ENCODE measurements at regions not wholly inside any gene's neighbourhood (a gene's known extent, or its start where the extent isn't known, plus 50 kb on each side); places are given as distances from the start of the nearest gene placed in this dataset.

GRCh38 chr5:58012102-58012501 is 447.8 kb downstream of the PLK2 start:
- TF ChIP-seq, protein P1, sequence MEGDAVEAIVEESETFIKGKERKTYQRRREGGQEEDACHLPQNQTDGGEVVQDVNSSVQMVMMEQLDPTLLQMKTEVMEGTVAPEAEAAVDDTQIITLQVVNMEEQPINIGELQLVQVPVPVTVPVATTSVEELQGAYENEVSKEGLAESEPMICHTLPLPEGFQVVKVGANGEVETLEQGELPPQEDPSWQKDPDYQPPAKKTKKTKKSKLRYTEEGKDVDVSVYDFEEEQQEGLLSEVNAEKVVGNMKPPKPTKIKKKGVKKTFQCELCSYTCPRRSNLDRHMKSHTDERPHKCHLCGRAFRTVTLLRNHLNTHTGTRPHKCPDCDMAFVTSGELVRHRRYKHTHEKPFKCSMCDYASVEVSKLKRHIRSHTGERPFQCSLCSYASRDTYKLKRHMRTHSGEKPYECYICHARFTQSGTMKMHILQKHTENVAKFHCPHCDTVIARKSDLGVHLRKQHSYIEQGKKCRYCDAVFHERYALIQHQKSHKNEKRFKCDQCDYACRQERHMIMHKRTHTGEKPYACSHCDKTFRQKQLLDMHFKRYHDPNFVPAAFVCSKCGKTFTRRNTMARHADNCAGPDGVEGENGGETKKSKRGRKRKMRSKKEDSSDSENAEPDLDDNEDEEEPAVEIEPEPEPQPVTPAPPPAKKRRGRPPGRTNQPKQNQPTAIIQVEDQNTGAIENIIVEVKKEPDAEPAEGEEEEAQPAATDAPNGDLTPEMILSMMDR (IDR thresholded peaks at IDR 0.05; ENCODE audit: insufficient read depth, low read depth, low read length) = no peak
- TF ChIP-seq EZH2 (IDR thresholded peaks at IDR 0.05; ENCODE audit: insufficient read depth, low read length) = no peak
- no peaks in the 10 kb centered on the region for H3K9me3 Mint-ChIP-seq (ENCODE audit: unreplicated experiment)

GRCh38 chr5:58011301-58011700 is 448.6 kb downstream of the PLK2 start:
- no peak for TF ChIP-seq EZH2 (IDR thresholded peaks at IDR 0.05; ENCODE audit: insufficient read depth, low read length)
- Mint-ChIP-seq H3K4me3 (ENCODE audit: unreplicated experiment) (no peak overlapping the region), H3K9me3 (ENCODE audit: unreplicated experiment) (no peaks in the 10 kb centered on the region), H3K27me3 (ENCODE audit: low read depth, unreplicated experiment) (no peaks in the 10 kb centered on the region), H3K27ac (ENCODE audit: unreplicated experiment) (no peak overlapping the region), H3K4me1 (ENCODE audit: low read depth, unreplicated experiment) (no peaks in the 10 kb centered on the region), H3K36me3 (ENCODE audit: low read depth, unreplicated experiment) (no peaks in the 10 kb centered on the region)
- no peaks in the 10 kb centered on the region for H4K20me1 ChIP-seq (ENCODE audit: insufficient read depth, low read length)
- no peaks in the 10 kb centered on the region for H3K9me3 ChIP-seq (ENCODE audit: insufficient read depth, low read depth, low read length)
- no peaks in the 10 kb centered on the region for H3K27me3 ChIP-seq (ENCODE audit: insufficient read depth, low read length)
- no peak overlapping the region for H2AFZ ChIP-seq (ENCODE audit: low read depth, low read length)
- no peaks in the 10 kb centered on the region for H3K36me3 ChIP-seq (ENCODE audit: insufficient read depth, low read length)
- FAIRE-seq (no peak), DNase-seq (ENCODE audit: low read depth) (no peak)
- H3K4me3 ChIP-seq (ENCODE audit: insufficient read depth, low read depth, low read length) = no peak overlapping the region
- H3K9ac ChIP-seq (ENCODE audit: low read length) = no peak overlapping the region
- no peak overlapping the region for H3K27ac ChIP-seq (ENCODE audit: low read depth, low read length)
- no peak overlapping the region for H3K4me2 ChIP-seq (ENCODE audit: low read length)
- no peaks in the 10 kb centered on the region for H3K4me1 ChIP-seq (ENCODE audit: insufficient read depth, low read length)
- H3K79me2 ChIP-seq (ENCODE audit: insufficient read depth, low read length) = no peaks in the 10 kb centered on the region

More at GRCh38 chr5:58012102-58012501, 447.8 kb downstream of the PLK2 start:
- Histone ChIP-seq H3K4me2 (ENCODE audit: low read length) (no peak overlapping the region), H3K27me3 (ENCODE audit: insufficient read depth, low read length) (no peaks in the 10 kb centered on the region), H3K9me3 (ENCODE audit: insufficient read depth, low read depth, low read length) (no peaks in the 10 kb centered on the region), H3K9ac (ENCODE audit: low read length) (no peak overlapping the region), H3K27ac (ENCODE audit: low read depth, low read length) (no peak overlapping the region), H3K36me3 (ENCODE audit: insufficient read depth, low read length) (no peaks in the 10 kb centered on the region), H4K20me1 (ENCODE audit: insufficient read depth, low read length) (no peaks in the 10 kb centered on the region), H3K79me2 (ENCODE audit: insufficient read depth, low read length) (no peaks in the 10 kb centered on the region), H2AFZ (ENCODE audit: low read depth, low read length) (no peak overlapping the region), H3K4me3 (ENCODE audit: insufficient read depth, low read depth, low read length) (no peak overlapping the region), H3K4me1 (ENCODE audit: insufficient read depth, low read length) (no peaks in the 10 kb centered on the region)
- H3K4me1 Mint-ChIP-seq (ENCODE audit: low read depth, unreplicated experiment) = no peaks in the 10 kb centered on the region
- H3K36me3 Mint-ChIP-seq (ENCODE audit: low read depth, unreplicated experiment) = no peaks in the 10 kb centered on the region
- no peak overlapping the region for H3K27ac Mint-ChIP-seq (ENCODE audit: unreplicated experiment)
- FAIRE-seq = no peak
- peak; percentile 29 for DNase-seq (ENCODE audit: low read depth)
- H3K27me3 Mint-ChIP-seq (ENCODE audit: low read depth, unreplicated experiment) = no peaks in the 10 kb centered on the region
- no peak overlapping the region for H3K4me3 Mint-ChIP-seq (ENCODE audit: unreplicated experiment)

DNA sequence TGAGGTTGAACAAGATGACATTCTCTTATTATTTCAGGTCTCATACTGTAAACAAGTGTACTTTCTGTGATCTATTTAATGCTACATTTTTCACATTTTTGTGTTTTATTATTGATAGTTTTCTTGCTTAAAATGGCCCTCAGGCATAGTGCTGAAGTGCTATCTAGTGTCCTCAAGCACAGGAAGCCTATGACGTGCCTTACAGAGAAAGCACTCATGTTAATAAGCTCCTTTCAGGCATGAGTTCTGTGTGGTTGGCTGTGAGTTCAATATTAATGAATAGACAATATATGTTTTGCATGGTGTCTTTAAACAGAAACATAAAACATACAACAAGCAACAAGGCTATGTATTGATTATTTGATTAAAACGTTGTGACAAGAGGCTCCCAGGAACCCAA is 450.1 kb downstream of the PLK2 start:
- no peaks in the 10 kb centered on the region for H3K79me2 ChIP-seq (ENCODE audit: insufficient read depth, low read length)
- no peak overlapping the region for H2AFZ ChIP-seq (ENCODE audit: low read depth, low read length)
- H3K4me2 ChIP-seq (ENCODE audit: low read length) = no peak overlapping the region
- TF ChIP-seq EZH2 (IDR thresholded peaks at IDR 0.05; ENCODE audit: insufficient read depth, low read length) = no peak
- TF ChIP-seq, protein P1 (IDR thresholded peaks at IDR 0.05; ENCODE audit: insufficient read depth, low read depth, low read length) = no peak
- Mint-ChIP-seq H3K27me3 (ENCODE audit: low read depth, unreplicated experiment) (no peaks in the 10 kb centered on the region), H3K4me3 (ENCODE audit: unreplicated experiment) (no peak overlapping the region), H3K27ac (ENCODE audit: unreplicated experiment) (no peak overlapping the region), H3K4me1 (ENCODE audit: low read depth, unreplicated experiment) (no peaks in the 10 kb centered on the region), H3K36me3 (ENCODE audit: low read depth, unreplicated experiment) (no peaks in the 10 kb centered on the region), H3K9me3 (ENCODE audit: unreplicated experiment) (no peaks in the 10 kb centered on the region)
- H3K9ac ChIP-seq (ENCODE audit: low read length) = no peak overlapping the region
- H3K4me3 ChIP-seq (ENCODE audit: insufficient read depth, low read depth, low read length) = no peak overlapping the region
- H3K27me3 ChIP-seq (ENCODE audit: insufficient read depth, low read length) = no peaks in the 10 kb centered on the region
- H3K4me1 ChIP-seq (ENCODE audit: insufficient read depth, low read length) = no peaks in the 10 kb centered on the region
- H3K36me3 ChIP-seq (ENCODE audit: insufficient read depth, low read length) = no peaks in the 10 kb centered on the region
- DNase-seq (ENCODE audit: low read depth) (no peak), FAIRE-seq (no peak)
- H3K9me3 ChIP-seq (ENCODE audit: insufficient read depth, low read depth, low read length) = no peaks in the 10 kb centered on the region
- no peaks in the 10 kb centered on the region for H4K20me1 ChIP-seq (ENCODE audit: insufficient read depth, low read length)
- no peak overlapping the region for H3K27ac ChIP-seq (ENCODE audit: low read depth, low read length)
